ENCODE measurements at regions not wholly inside any gene's neighbourhood (a gene's known extent, or its start where the extent isn't known, plus 50 kb on each side); places are given as distances from the start of the nearest gene placed in this dataset.

DNA sequence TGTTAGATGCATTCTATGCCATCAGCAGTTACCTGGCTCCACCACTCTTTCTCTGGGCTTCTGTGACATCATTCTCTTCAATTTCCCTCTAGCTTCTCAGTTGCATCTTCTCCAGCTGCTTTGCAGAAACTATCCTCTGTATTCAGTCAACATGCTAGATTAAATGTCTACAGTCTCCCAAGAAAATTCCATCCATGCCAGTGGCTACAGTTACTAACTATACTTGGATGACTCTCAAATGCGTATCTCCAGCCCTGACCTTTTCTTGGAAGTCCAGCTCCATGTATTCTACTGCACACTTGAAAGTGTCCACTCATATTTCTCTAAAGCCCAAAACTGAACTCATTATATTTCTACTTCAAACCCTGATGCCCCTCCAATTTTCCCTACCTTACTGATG lies 232.3 kb upstream of the TENM3 start:
- in situ Hi-C loops (cut with HindIII; ENCODE audit: low pct_unique_long_range_greater_than_20kb, low sequenced_read_pairs), result no loop called here
- no peak for TF ChIP-seq JUND (IDR thresholded peaks at IDR 0.05; ENCODE audit: low read depth)
- DNase-seq (ENCODE audit: low read depth in 1 of 2, low spot score in 1 of 2), result no peak

- no peak for TF ChIP-seq JUND (IDR thresholded peaks at IDR 0.05; ENCODE audit: low read depth)
- no peak for DNase-seq (ENCODE audit: low read depth in 1 of 2, low spot score in 1 of 2)
- in situ Hi-C loops (cut with HindIII; ENCODE audit: low pct_unique_long_range_greater_than_20kb, low sequenced_read_pairs), result no loop called here
These were observed 229.0 kb upstream of the TENM3 start for GRCh38 chr4:182014164-182014563.

DNA sequence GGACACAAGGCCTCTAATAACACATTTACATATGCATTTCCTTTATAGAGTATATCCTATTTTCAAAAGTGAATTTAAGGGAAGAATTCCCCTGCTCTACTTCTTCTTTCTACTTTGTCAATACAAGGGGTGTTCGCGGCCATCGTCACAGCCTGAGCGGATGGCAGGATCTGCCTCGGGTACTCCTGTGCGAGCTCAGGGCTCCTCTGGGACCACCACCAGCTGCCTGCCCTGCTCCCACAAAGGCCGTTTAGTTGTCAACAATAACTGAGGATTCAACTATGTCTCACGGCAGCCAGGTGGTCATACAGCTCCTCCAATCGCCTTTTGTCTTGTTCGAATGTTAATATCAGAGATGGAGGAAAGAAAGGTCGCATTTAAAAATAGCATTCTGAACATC lies 228.2 kb upstream of the TENM3 start:
- DNase-seq (ENCODE audit: low read depth in 1 of 2, low spot score in 1 of 2), result no peak
- TF ChIP-seq JUND (IDR thresholded peaks at IDR 0.05; ENCODE audit: low read depth), result no peak
- in situ Hi-C loops (cut with HindIII; ENCODE audit: low pct_unique_long_range_greater_than_20kb, low sequenced_read_pairs), result no loop called here

DNA sequence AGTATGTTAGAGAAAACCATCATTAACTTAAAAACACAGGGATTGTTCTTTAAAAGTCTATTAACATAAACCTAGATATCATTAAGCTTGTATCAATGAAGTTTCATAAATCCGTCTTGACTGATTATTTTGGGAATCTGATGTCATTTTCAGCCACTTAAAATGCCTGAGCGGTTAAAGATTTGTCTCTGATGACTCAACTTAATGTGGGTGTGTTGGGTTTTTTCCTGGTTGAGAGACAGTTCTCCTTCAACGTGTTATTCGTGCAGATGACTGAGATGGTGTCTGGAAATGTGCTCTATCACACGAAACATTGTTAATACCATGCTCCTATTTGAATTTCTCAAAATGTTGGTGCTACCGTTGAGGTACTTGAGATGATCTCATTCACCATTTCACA lies 227.3 kb upstream of the TENM3 start:
- in situ Hi-C loops (cut with HindIII; ENCODE audit: low pct_unique_long_range_greater_than_20kb, low sequenced_read_pairs), result no loop called here
- DNase-seq (ENCODE audit: low read depth in 1 of 2, low spot score in 1 of 2), result no peak
- no peak for TF ChIP-seq JUND (IDR thresholded peaks at IDR 0.05; ENCODE audit: low read depth)

GRCh38 chr4:182017038-182017437 lies 226.2 kb upstream of the TENM3 start:
- TF ChIP-seq JUND (IDR thresholded peaks at IDR 0.05; ENCODE audit: low read depth), result no peak
- in situ Hi-C loops (cut with HindIII; ENCODE audit: low pct_unique_long_range_greater_than_20kb, low sequenced_read_pairs), result no loop called here
- DNase-seq (ENCODE audit: low read depth in 1 of 2, low spot score in 1 of 2), result peak in 1 of 2 experiments; percentile 5

DNA sequence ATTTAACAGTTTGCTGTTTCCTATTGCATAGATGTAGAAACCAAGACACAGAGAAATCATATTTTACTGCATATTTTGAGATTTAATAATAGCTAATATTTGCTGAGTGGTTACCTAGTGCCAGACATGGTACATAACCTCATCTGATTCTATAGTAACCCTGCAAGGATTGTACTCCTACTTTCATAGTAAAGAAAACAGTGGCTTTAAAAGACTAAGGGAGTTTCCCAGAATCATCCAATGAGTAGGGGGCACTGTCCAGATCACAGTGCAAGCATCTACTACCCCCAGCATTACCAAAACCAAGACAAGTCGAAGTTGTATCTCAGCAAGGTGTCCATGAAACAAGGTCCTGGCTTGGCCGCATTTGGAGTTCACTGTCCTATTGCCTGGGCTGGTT lies 224.5 kb upstream of the TENM3 start:
- DNase-seq (ENCODE audit: low read depth in 1 of 2, low spot score in 1 of 2), result no peak
- no peak for TF ChIP-seq JUND (IDR thresholded peaks at IDR 0.05; ENCODE audit: low read depth)
- in situ Hi-C loops (cut with HindIII; ENCODE audit: low pct_unique_long_range_greater_than_20kb, low sequenced_read_pairs), result no loop called here

- no peak for DNase-seq (ENCODE audit: low read depth in 1 of 2, low spot score in 1 of 2)
These were observed 224.0 kb upstream of the TENM3 start for GRCh38 chr4:182019148-182019652.

DNA sequence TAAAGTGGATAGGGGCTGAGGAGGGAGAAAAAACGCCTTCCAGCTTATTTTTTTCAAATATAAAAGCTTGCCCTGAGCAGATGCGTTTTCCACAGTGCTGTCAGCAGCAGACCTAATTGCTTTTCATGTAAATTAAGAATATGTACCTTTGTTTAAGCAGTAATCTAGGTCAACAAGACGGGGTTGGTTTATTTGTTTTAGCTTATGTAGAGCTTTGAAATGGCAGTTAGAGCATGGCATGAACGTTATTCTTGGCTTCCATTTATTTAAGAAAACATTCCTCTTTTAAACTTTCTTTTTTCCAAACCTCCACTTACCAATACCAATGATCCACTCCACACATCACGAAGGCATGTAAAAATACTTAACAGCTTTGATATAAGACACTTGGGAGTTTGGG lies 220.3 kb upstream of the TENM3 start:
- in situ Hi-C loops (cut with HindIII; ENCODE audit: low pct_unique_long_range_greater_than_20kb, low sequenced_read_pairs), result no loop called here
- TF ChIP-seq JUND (IDR thresholded peaks at IDR 0.05; ENCODE audit: low read depth), result no peak
- peak in 1 of 2 experiments; percentile 65 for DNase-seq (ENCODE audit: low read depth in 1 of 2, low spot score in 1 of 2)

More at GRCh38 chr4:182019148-182019652, 224.0 kb upstream of the TENM3 start:
- no peak for TF ChIP-seq JUND (IDR thresholded peaks at IDR 0.05; ENCODE audit: low read depth)
- in situ Hi-C loops (cut with HindIII; ENCODE audit: low pct_unique_long_range_greater_than_20kb, low sequenced_read_pairs), result no loop called here

DNA sequence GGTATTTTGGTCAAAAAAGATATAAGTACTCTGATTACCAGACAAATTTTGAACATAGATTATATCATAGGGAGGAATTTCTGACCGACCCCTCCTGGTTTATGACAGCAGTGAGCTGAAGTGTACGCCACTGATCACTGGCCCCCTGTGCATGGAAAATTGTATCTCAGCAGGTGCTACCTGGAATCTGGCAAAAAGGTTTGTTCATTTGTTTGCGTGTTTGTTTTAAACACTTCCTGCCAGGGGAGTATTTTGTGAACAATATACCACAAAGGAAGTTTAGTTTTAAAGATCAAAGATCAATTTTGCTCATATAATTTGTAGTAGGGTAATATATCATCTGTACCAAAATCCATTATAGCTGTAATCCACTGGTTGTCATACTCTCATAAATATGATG lies 219.7 kb upstream of the TENM3 start:
- in situ Hi-C loops (cut with HindIII; ENCODE audit: low pct_unique_long_range_greater_than_20kb, low sequenced_read_pairs), result no loop called here
- TF ChIP-seq JUND (IDR thresholded peaks at IDR 0.05; ENCODE audit: low read depth), result no peak
- DNase-seq (ENCODE audit: low read depth in 1 of 2, low spot score in 1 of 2), result peak in 1 of 2 experiments; percentile 41

DNA sequence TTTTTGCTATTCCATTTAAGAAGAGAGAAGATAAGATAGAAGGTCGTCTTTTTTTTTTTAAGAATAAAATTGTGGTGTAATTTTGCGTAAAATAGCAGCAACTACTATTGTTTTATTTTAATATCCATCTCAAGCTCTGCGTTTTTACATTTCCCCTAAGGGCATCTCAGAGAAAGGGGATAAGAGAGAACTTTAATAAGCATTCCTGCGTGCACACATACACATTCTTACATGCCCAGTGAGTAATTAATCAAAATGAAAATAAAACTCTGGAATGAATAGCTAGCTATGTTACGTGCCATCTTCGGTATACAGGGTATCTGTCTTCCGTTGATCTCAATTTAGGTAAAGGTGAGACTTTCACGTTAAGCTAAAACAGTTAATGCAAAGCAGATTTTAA lies 200.3 kb upstream of the TENM3 start:
- in situ Hi-C loops (cut with HindIII; ENCODE audit: low pct_unique_long_range_greater_than_20kb, low sequenced_read_pairs), result no loop called here
- TF ChIP-seq JUND (IDR thresholded peaks at IDR 0.05; ENCODE audit: low read depth), result no peak

GRCh38 chr4:182048871-182049270 lies 194.3 kb upstream of the TENM3 start:
- DNase-seq (ENCODE audit: low read depth in 1 of 2, low spot score in 1 of 2), result no peak
- in situ Hi-C loops (cut with HindIII; ENCODE audit: low pct_unique_long_range_greater_than_20kb, low sequenced_read_pairs), result no loop called here
- TF ChIP-seq JUND (IDR thresholded peaks at IDR 0.05; ENCODE audit: low read depth), result no peak

More for the DNA sequence above, 200.3 kb upstream of the TENM3 start:
- DNase-seq (ENCODE audit: low read depth in 1 of 2, low spot score in 1 of 2), result no peak

DNA sequence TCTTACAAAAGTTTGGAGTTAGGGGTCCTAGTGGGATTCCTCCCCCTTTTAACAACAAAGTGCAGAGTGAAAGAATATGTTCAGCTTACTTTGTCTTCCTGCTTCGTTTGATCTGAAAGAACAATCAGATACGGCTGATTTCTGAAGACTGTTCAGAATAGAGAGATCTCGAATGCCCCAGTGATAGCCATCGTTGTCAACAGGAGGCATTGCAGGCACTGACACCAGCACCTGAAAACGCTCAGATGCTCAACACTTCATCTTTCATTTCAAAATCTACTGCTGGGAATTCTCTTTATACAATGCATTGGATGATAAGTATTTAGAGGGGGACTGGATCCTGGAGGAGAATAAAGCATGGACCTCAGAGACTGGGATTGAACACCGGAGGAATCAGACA lies 186.3 kb upstream of the TENM3 start:
- in situ Hi-C loops (cut with HindIII; ENCODE audit: low pct_unique_long_range_greater_than_20kb, low sequenced_read_pairs), result no loop called here
- no peak for TF ChIP-seq JUND (IDR thresholded peaks at IDR 0.05; ENCODE audit: low read depth)
- DNase-seq (ENCODE audit: low read depth in 1 of 2, low spot score in 1 of 2), result no peak

DNA sequence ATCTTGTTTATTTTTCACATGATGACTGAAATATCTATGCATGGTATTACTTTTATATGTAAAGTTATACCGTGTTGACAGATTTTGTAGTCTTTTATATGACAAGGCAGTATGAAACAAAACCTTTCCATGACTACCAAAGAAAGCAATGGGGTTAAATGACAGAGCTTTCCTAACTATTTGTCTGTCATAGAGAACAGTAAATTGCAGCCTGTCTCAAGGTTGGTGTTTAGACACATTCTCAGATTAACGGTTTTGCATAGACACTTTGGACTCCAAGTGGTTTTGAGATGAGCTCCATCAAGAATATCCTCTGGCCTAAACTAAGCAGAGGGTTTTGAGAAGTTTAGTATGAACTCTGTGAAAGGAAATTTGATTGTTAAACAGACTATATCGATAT lies 180.7 kb upstream of the TENM3 start:
- DNase-seq (ENCODE audit: low read depth in 1 of 2, low spot score in 1 of 2), result no peak
- TF ChIP-seq JUND (IDR thresholded peaks at IDR 0.05; ENCODE audit: low read depth), result no peak
- in situ Hi-C loops (cut with HindIII; ENCODE audit: low pct_unique_long_range_greater_than_20kb, low sequenced_read_pairs), result no loop called here

DNA sequence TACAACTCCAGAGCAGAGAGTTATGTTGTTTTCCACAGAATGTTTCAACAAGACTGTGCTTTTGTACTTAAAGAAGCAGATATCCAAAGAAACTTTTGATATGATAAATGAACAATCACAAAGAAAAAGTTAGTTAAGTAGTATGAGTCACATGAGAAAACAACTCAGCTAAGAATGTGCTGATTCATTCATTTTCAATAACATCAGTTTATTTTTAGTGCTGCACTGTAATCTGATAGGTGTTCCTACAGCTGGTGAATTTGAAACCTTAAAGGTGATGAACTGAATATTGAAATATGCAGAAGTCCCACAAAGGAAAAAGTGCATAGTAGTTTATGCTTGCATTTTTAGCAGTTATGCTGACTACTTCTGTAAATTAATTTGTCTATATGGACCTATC lies 180.3 kb upstream of the TENM3 start:
- no peak for DNase-seq (ENCODE audit: low read depth in 1 of 2, low spot score in 1 of 2)
- in situ Hi-C loops (cut with HindIII; ENCODE audit: low pct_unique_long_range_greater_than_20kb, low sequenced_read_pairs), result no loop called here
- TF ChIP-seq JUND (IDR thresholded peaks at IDR 0.05; ENCODE audit: low read depth), result no peak
